GM19035 (cell line): ENCODE measurements at regions not wholly inside any gene's neighbourhood (a gene's known extent, or its start where the extent isn't known, plus 50 kb on each side); places are given as distances from the start of the nearest gene placed in this dataset.
"Not testable (repeated sequence)": the region's sequence is repeated elsewhere in the genome, so short reads cannot be mapped to it uniquely, and the experiment has no call there.

ENCODE experiments used
- ATAC-seq: cut with Tn5 transposase; IDR thresholded peaks from one replicate; pipeline ENCODE4 v1.9.1; 2021; ENCODE audit not compliant: unreplicated experiment

DNA sequence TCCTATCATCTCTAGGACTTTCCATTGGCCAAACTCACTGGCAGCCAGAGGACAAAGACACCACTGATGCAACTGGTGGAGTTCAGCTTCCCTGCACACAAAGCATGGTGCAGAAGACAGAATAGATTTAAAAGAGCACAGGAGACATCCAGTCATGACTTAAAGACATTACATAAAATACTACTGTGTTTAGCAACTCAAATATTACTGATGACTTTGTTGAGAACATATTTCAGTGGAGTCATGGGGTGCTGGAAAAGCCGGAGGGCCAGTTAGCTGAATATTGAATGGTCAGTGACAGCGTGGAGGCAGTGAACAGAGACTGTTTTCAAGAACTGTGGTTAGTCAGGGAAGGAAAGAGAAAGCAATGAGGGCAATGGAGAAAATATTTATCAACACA is 296.3 kb upstream of the NRP1 start:
- ATAC-seq: no peak

DNA sequence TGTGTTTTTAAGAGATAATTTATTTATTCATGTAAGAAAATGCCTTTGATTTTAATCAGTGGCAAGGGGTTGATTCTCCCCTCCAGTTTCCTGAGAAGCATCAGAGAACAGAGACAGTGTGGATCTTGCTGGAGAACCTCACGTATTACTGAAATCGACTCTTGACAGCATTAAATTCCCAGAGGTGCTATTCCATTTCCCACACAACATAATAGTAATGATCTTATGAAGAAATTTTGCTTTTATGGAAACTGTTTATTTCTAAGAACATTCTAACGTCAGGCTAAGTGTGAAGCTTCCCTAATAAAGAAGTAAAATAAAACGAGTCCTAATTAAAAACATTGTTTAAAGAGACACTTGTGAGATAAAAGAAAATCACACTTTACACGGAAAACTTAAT is 293.1 kb upstream of the NRP1 start:
- no peak for ATAC-seq

DNA sequence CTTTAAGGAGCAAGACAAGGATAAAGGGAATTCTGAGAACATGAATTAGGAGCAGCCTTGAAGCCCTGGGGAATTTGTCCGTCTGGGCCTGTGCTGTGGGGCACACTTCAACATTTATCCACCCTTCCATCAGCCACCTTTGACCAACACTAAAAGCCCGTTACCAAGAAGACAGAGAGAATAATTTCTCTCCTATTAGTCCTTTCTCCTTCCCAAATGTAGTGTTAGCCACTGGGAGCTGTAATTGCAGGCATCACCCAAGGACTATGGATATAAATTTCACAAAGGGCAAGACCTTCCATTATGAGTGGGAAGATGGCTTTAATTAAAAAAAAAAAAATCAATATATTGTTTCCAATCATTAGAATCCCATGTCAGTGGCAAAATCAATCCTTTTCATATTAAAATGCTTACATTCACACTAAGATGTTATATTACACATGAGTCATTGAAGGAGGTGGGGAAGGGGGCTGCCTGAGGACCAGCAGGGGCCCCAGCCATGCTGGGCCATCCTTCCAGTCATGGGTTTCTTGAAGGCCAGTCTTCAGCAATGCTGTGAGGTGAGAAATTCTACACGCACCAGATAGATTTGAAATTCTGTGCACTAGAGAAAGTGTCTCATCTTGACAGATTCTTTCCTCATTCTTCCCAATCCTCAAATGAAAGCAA is 292.5 kb upstream of the NRP1 start:
- ATAC-seq: no peak

DNA sequence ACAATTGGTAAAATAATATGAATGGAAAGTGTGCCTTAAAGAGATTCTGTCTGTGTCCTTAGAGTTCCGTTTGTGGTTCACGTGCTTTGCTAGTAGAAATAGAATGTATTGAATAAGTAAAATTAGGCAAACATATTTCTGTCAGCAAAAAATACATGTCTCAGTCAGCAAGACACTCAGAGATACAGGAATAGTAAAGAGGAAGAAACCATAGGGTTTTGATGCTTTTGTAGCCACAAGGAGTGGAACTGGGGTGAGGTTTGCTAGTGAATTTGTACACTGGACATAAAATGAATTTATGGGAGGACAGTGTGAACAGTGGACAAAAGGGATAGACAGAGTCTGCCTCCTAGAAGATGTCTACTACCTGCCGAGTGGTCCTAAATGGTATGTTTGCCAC is 289.2 kb upstream of the NRP1 start:
- ATAC-seq: no peak

DNA sequence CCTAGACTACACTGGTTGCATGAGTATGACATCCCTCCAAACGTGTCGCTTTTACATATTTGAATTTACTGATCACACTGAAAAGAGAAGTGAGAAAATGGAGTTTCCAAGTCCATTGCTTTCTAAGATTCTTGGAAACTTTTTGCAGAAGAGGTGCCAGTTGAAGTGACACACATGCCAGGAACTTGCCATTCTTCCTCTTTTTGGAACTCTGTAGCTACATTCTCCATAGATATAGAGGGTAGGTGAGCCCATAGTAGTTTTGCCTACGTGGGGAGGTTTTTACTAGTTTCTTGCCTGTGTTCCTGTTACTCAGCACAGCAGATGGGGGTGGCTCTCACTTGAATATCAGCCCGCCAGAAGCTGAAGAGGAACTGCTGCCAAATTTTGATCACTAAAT is 286.6 kb upstream of the NRP1 start:
- ATAC-seq: no peak

DNA sequence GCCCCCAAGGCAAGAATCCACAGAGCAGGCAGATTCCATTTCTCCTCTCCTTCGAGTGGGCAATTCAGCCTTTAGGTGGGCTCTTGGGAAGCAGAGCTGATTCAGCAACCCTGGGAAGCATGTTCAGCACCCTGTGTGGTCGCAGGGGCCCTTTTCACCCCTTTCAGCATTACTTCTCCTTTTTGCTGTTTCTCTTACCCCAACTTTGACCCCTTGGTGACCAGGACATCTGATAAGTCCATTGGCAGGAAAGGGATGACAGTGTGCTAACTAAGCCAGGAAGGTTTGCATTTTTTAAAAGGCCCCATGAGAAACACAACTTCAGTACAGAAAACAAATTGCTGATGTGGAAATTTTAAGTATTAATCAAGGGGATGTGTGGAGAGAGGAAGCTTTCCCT is 283.7 kb upstream of the NRP1 start:
- no peak for ATAC-seq

DNA sequence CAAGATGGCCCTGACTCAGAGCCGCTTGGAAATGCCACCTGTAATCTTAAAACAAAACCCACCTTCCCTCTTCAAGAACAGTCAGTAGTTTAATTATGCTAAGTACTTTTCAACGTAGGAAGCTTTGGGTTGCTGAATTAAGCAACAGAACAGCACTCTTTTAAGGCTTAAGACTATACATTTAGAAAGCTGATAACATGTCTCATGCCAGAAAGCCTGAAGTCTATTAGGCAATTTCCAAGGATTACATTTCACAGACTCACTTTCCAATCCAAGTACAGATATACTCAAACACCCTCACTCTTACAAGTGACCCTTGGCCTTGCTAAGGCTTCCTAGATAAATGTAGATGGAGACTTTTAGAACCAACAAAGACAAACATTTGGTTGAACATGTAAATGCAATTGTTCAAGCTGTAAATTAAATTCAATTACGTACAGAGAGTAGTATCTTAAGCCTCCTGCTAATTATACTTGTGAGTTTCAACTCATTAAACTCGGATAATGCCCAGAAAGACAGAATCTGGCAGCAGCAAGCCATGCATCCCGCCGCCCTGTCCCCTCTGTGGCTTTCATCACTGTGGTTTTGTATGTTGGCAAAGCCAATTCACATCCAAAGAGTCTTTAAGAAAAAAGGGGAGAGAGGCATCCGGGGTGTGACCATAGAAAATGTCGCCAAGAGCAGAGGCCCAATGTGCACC is 283.1 kb upstream of the NRP1 start:
- ATAC-seq: no peak

DNA sequence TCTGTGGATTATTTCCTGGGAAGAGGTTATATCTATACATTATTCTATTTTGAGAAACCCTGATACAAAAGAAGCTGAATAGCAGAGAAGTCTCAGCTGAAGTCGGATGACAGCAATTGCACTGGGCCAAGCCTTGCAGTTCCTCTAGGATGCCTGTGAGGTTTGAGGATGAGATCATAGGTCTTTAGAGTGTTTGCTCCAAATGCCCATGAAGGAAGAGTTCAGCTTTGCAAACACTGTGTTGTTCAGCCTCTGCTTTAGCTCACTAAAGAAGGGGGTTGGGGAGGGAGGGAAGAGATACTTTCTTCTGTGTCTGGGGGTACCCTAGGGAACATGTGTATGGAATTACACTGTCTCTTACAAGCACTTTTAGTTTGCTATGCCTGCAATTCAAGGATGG is 282.5 kb upstream of the NRP1 start:
- ATAC-seq: no peak

DNA sequence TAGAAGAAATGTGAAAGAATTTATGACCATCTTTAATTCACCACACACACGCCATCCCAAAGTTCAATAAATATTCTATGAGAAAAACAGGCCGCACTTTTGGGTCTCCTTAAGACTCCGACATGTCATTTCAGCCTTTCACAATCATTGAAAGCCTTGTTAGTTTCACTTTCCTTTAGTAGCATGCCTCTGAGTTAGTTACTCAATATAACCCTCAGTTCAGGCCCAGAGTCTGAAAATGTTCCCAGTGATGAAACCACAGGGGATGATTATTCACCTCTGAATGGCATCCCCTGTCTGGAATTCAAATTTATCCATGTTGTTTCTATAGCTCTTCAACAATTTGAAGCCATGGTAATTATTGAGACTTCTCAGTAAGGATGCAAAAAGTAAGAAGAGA is 278.1 kb upstream of the NRP1 start:
- ATAC-seq: peak; percentile 68

DNA sequence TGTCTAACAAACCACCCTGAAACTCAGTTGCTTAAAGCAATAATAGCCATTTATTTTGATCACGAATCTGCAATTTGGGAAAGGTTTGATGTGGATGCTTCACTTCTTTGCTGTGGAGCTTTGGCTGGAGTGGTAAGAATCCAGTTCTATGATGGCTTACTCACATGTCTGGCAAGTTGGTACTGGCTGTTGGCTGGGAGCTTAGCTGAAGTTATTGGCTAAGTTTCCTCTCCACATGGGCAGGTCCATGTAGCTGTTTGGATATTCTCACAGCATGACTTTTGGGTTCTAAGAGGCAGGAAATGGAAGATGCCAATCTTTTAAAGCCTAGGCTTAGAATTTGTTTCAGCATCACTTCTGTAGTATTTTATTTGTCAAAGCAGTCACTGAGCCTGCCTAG is 277.6 kb upstream of the NRP1 start:
- no peak for ATAC-seq

DNA sequence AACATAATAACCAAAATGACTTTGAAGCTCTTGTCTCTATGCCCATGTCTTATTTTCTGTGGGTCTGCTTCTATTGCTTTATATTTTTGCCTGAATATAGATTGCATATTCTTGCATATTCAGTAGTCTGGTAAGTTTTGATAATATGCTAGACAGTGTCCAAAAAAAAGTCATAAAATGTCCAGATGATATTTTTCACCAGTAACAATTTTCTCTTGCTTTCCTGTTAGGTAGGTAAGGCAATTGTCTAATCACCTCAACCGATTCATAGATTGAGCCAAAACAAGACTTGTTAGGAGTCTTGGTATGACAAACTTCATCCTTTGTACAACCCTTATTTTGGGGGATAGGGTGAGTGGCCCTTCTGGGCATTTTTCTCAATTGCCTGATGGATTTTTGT is 277.0 kb upstream of the NRP1 start:
- no peak for ATAC-seq

DNA sequence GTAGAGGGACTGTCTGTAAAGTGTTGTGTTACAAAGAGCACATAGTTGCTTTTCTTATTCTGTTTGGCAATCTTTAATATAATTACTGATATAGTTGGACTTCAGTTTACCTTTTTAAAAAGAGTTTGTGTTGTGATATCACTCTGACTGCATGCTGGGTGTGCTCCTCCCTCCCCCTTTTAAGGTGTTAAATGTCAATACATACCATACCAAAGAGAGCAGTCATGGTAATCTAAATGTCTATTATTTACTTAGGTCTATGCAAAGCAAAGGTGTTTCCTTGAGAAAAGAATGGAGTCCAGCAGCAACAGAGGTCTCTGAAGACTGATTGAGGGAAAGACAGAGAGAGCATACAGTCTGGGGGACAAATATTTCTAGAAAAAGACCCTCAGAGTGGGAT is 275.1 kb upstream of the NRP1 start:
- no peak for ATAC-seq

DNA sequence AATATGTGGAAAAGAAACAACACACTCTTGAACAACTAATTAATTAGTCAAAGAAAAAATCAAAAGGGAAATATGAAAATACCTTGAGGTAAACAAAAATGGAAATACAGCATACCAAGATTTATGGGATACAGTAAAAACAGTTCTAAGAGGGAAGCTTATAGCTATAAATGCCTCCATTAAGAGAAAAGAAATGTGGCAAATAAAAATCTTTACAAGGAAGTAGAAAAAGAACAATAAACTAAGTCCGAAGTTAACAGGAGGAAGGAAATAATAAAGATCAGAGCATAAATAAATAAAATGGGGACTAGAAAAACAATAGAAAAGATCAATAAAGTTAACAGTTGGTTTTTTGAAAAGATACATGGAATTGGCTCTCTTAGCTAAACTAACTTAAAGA is 267.8 kb upstream of the NRP1 start:
- ATAC-seq: no peak

DNA sequence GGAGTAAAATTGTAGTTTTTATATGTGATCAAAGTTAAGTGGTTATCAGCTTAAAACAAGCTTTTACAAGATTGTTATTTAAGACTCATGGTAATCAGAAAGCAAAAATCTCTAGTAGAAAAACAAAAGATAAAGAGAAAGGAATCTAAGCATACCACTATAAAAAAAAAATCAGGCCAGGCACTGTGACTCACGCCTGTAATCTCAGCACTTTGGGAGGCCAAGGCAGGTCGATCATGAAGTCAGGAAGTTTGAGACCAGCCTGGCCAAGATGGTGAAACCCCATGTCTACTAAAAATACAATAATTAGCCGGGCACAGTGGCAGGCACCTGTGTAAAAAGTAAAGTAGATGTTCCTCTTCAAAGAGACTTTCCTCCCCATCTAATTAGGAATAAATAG is 265.9 kb upstream of the NRP1 start:
- no peak for ATAC-seq

DNA sequence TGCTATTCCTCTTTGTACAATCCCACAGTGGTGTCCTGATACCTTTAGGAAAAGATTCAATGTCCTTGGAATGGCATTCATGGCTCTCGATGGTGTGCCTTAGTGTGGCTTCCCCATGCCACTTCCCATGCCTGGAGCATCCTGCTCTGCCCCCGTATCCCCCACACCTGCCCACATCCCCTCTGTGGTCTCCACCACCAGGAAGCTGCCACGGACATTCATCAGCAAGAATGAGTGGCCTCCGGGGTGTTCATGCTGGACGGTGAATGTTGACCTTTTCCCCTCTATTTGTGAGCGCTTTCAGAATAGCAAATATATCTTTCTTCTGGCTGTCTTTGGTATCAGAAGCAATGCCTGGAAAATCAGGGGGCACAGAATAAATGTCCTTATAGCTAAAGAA is 262.0 kb upstream of the NRP1 start:
- no peak for ATAC-seq

DNA sequence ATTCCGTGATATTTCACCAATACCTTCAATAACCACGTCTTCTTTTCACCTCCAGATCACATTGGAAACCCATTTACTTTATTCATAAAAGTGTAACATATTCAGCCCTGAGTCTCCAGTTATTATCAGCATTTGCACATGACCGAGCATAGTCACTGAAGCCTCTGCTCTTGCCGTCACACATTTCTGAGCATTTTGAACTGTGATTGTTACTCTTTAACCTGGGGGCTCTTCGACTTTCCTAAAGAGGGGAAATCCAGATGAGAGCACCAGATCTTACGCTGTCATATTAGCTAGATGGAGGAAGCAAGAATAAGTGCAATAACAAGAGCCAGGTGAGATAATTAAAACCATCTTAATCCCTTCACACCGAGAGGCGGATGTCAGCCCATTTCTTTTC is 260.0 kb upstream of the NRP1 start:
- no peak for ATAC-seq

DNA sequence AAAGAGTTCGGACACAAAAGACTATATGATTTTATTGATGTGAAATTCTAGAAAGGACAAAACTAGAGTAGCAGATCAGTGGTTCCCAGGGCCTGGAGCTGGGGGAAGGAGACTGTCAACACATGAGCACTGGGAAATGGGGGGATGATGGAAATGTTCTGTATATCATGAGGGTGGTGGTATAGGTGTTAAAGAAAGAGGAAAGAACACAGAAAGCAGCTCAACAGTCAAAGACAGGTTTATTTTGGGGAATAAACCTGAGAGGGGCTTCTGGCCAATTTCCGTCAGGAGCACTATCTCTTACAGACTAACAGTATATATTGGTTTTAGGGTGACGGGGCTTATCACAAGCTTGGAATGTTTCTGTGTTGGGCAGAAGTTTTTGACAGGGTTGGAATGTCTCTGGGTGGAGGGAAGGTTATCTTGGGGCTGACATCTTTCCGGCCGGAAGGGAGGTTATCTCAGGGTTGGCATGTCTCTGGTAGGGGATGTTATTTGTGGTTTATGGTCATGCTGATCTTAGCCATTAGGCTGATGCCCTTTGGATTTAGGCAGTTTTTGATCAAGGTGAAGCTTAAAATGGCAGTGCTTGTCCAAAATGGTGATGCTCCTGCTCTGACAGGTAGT is 254.6 kb upstream of the NRP1 start:
- ATAC-seq: no peak

DNA sequence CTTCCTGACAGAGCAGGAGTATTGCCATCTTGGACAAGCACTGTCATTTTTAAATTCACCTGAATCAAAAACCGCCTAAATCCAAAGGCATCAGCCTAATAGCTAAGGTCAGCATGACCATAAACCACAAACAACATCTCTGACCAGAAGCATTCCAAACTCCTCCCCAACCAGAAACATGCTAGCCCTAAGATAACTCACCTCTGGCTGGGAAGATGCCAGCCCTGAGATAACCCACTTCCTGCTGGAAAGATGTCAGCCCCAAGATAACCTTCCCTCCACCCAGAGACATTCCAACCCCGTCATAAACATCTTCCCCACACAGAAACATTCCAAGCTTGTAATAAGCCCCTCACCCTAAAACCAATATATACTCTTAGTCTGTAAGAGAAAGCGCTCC is 250.1 kb upstream of the NRP1 start:
- not testable (repeated sequence) for ATAC-seq

DNA sequence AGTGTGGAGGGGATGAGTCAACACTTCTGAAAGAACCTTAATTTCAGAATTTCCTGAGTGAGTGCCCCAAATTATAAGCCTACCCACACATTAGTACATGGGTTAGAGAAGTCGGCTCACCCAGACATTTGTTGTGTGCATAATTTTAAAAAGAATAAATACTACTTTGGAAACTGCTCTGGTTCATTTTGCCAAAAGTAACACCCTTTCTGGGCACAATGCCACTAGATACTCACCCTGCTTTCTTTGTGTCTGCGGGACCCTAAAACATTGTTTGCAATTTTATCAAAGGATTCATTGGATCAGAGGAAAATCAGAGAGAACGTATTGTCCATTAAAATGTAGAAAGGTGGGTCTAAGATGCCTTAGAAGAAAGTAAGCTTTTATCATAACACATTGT is 245.5 kb upstream of the NRP1 start:
- no peak for ATAC-seq

DNA sequence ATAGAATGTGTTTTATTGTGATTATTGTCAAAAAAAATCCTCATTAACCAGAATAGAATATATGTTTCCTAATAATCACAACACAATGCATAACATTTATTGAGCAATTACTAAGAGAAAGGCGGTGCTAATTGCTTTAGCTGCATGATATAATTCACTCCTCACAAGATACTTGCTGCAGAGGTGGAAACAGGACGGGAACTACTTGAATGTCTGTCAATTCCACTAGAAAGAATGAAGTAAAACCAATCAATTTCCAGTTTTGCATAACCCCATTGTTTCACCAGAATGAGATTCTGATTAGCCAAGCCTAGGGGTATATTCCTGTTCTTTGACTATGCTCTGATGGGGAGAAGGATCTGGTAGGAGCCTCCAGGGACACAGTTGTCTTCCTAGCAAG is 239.1 kb upstream of the NRP1 start:
- ATAC-seq: no peak

DNA sequence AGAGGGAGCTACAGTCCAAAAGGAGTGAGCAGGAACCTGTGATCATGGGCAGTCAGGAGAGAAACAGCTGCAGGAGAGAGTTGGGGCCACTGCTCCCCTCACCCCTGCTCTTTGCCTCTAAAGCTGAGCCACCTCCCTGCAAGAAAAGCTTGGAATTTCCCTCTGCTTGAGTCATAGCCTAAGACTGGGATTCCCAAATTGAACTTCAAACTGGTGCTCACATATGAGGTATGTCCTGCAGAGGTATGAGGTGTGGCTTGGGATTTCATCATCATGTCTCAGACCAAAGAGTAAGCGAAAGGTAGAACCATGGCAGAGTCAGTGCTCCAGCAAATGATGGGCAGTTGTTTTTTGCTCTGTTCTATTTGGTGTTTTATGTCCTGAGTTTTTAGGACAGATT is 237.1 kb upstream of the NRP1 start:
- no peak for ATAC-seq

DNA sequence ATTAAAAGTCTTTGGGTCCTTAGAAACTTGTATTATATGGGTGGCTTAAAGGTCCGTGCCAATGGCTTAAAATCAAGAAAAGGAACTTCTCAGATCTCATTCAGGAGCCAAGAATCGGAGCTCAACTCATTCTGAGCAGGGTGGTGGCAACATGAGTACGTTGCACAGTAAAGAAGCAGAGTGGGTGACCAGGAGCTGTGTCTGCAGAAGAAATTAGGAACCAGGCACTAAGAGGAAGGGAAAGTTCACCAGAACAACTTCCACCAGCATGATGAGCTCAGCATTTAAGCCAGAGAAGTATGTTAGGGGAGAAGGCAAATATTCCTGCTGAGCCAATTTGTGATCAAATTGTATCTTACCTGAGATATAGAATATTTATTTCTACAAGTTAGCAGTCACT is 236.0 kb upstream of the NRP1 start:
- ATAC-seq: no peak

DNA sequence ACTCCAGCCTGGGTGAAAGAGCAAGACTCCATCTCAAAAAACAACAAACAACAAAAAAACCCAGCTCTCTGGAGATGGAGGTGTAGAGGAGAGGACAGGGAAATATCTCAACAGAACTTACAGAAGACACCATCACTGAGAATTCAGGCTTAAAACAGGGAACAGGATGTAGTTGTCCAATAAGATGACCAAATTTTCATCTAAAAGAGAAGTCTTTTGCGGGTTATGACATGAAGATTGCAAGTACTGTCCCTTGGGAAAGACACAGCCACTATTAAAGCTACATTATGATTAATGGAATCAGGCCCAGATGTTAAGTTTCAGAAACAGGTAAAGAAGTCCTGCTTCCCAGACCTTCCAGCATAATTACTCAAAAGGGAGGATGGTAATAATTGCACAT is 235.2 kb upstream of the NRP1 start:
- no peak for ATAC-seq
